ENCODE measurements at regions not wholly inside any gene's neighbourhood (a gene's known extent, or its start where the extent isn't known, plus 50 kb on each side); places are given as distances from the start of the nearest gene placed in this dataset.
A peak's percentile ranks its signal among the peaks of the same experiment; 100 is the strongest.
"Not testable (repeated sequence)": the region's sequence is repeated elsewhere in the genome, so short reads cannot be mapped to it uniquely, and the experiment has no call there.

DNA sequence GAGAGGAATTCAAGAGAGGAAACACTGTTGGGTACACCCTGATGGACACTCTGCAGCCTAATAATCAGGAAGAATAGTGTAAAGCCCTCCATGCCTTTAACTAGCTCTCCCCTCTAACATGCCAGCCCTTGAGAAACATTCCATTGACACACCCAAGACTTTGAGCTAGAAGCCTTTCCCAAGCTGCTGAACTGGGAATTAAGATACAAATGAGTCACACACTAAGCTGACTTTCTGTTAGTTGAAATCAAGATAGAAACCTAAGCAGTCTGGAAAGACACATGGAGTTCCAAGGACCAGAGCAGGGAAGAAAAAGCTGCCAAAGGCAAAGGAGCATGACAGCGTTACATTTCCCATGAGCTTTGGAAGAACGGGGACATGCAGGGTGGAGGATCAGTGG, 380.8 kb downstream of the NPHP4 start:
- Histone ChIP-seq H3K4me2 (ENCODE audit: low read depth, low read length, poor library complexity, severe bottlenecking) (no peak overlapping the region), H3K4me3 (ENCODE audit: low read length) (no peak overlapping the region), H3K27me3 (ENCODE audit: low read length) (no peaks in the 10 kb centered on the region), H4K20me1 (ENCODE audit: insufficient read depth, low read depth, low read length) (no peaks in the 10 kb centered on the region), H3K79me2 (ENCODE audit: low read length) (no peaks in the 10 kb centered on the region), H3K4me1 (ENCODE audit: low read length) (no peaks in the 10 kb centered on the region), H3K9me3 (ENCODE audit: low read length) (no peaks in the 10 kb centered on the region), H3K9ac (ENCODE audit: low read length) (no peak overlapping the region), H3K36me3 (ENCODE audit: insufficient read depth, low read length) (no peaks in the 10 kb centered on the region), H3K9me2 (replicated peaks; ENCODE audit: insufficient read depth, low read length) (no peaks in the 10 kb centered on the region), H3K27ac (ENCODE audit: low read length) (no peak overlapping the region), H2AFZ (ENCODE audit: low read length) (no peak overlapping the region)
- no peak for DNase-seq

DNA sequence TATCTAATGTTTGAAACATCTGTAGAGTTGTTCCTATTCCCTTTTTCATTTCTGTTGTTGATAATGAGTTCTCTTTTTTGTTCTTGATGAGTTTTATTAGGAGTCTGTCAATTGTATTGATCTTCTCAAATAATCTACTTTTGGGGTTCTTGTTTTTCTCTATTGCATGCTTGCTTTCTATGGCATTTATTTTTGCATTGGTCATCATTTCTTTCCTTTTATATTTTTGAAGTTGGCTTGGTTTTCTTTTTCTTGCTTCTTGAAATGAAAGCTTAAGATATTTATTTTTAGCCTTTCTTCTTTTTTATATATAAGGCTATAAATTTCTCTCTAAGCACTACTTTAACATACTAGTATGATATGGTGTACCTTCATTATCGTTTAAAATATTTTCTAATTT, 381.8 kb downstream of the NPHP4 start:
- no peaks in the 10 kb centered on the region for H3K36me3 ChIP-seq (ENCODE audit: insufficient read depth, low read length)
- no peaks in the 10 kb centered on the region for H3K79me2 ChIP-seq (ENCODE audit: low read length)
- H3K4me1 ChIP-seq (ENCODE audit: low read length) = no peaks in the 10 kb centered on the region
- H4K20me1 ChIP-seq (ENCODE audit: insufficient read depth, low read depth, low read length) = no peaks in the 10 kb centered on the region
- no peak overlapping the region for H3K4me3 ChIP-seq (ENCODE audit: low read length)
- H3K9ac ChIP-seq (ENCODE audit: low read length) = no peak overlapping the region
- no peak overlapping the region for H2AFZ ChIP-seq (ENCODE audit: low read length)
- H3K27ac ChIP-seq (ENCODE audit: low read length) = no peak overlapping the region
- DNase-seq = no peak
- no peak overlapping the region for H3K4me2 ChIP-seq (ENCODE audit: low read depth, low read length, poor library complexity, severe bottlenecking)
- no peaks in the 10 kb centered on the region for H3K9me3 ChIP-seq (ENCODE audit: low read length)
- no peaks in the 10 kb centered on the region for H3K9me2 ChIP-seq (replicated peaks; ENCODE audit: insufficient read depth, low read length)
- H3K27me3 ChIP-seq (ENCODE audit: low read length) = no peaks in the 10 kb centered on the region

DNA sequence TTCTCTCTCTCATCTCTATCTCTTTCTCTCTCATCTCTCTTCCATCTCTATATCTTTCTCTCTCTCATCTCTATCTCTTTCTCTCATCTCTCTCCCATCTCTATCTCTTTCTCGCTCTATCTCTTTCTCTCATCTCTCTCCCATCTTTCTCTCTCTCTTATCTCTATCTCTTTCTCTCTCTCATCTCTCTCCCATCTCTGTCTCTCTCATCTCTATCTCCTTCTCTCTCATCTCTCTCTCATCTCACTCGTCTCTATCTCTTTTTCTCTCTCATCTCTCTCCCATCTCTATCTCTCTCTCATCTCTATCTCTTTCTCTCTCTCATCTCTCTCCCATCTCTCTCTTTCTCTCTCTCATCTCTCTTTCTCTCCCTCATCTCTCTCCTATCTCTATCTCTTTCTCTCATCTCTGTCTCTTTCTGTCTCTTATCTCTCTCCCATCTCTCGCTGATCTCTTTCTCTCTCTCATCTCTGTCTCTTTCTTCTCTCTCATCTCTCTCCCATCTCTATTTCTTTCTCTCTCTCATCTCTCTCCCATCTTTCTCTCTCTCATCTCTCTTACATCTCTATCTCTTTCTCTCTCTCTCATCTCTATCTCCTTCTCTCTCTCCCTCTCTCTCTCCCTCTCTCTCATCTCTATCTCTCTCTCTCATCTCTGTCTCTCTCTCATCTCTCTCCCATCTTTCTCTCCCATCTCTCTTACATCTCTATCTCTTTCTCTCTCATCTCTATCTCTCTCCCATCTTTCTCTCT, 388.7 kb downstream of the NPHP4 start:
- Histone ChIP-seq H3K4me2 (ENCODE audit: low read depth, low read length, poor library complexity, severe bottlenecking) (no peak overlapping the region), H3K4me1 (ENCODE audit: low read length) (no peaks in the 10 kb centered on the region), H3K9me2 (replicated peaks; ENCODE audit: insufficient read depth, low read length) (no peaks in the 10 kb centered on the region), H4K20me1 (ENCODE audit: insufficient read depth, low read depth, low read length) (no peaks in the 10 kb centered on the region), H3K27ac (ENCODE audit: low read length) (no peak overlapping the region), H3K27me3 (ENCODE audit: low read length) (no peaks in the 10 kb centered on the region), H2AFZ (ENCODE audit: low read length) (no peak overlapping the region), H3K79me2 (ENCODE audit: low read length) (no peaks in the 10 kb centered on the region), H3K4me3 (ENCODE audit: low read length) (no peak overlapping the region), H3K9me3 (ENCODE audit: low read length) (no peaks in the 10 kb centered on the region), H3K9ac (ENCODE audit: low read length) (no peak overlapping the region), H3K36me3 (ENCODE audit: insufficient read depth, low read length) (no peaks in the 10 kb centered on the region)
- no peak for DNase-seq

DNA sequence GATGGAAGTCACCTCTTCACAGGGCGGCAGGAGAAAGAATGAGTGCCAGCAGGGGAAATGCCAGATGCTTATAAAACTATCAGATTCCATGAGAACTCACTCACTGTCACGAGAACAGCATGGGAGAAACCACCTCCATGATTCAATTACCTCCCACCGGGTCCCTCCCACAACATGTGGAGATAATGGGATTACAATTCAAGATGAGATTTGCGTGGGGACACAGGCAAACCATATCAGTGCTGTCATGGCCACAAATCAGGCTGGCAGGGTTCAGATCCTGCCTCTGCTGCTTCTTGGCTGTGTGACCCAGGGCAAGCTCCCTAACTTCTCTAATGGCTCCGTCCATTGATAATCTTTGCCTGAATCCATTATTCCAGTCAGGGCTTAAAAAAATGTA, 389.5 kb downstream of the NPHP4 start:
- H3K4me2 ChIP-seq (ENCODE audit: low read depth, low read length, poor library complexity, severe bottlenecking); H3K9ac ChIP-seq (ENCODE audit: low read length); H4K20me1 ChIP-seq (ENCODE audit: insufficient read depth, low read depth, low read length); H3K4me1 ChIP-seq (ENCODE audit: low read length); H3K36me3 ChIP-seq (ENCODE audit: insufficient read depth, low read length); H3K4me3 ChIP-seq (ENCODE audit: low read length); H2AFZ ChIP-seq (ENCODE audit: low read length); H3K79me2 ChIP-seq (ENCODE audit: low read length); H3K9me2 ChIP-seq (replicated peaks; ENCODE audit: insufficient read depth, low read length); H3K9me3 ChIP-seq (ENCODE audit: low read length); DNase-seq; H3K27me3 ChIP-seq (ENCODE audit: low read length); H3K27ac ChIP-seq (ENCODE audit: low read length): not testable (repeated sequence)

DNA sequence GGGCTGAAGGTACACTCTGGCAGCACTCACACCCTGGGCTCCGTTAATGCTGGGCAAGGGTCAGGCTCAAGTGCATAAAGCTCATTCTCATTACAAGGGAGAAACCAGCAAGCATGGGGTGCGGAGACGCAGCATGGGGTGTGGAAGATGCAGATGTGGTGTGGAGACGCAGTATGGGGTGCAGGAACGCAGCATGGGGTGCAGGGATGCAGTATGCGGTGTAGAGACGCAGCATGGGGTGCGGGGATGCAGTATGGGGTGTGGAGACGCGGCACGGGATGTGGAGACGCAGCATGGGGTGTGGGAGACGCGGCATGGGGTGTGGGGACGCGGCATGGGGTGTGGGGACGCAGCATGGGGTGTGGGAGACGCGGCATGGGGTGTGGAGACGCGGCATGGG, 390.7 kb downstream of the NPHP4 start:
- no peaks in the 10 kb centered on the region for H3K9me2 ChIP-seq (replicated peaks; ENCODE audit: insufficient read depth, low read length)
- no peaks in the 10 kb centered on the region for H4K20me1 ChIP-seq (ENCODE audit: insufficient read depth, low read depth, low read length)
- no peaks in the 10 kb centered on the region for H3K27me3 ChIP-seq (ENCODE audit: low read length)
- no peaks in the 10 kb centered on the region for H3K4me1 ChIP-seq (ENCODE audit: low read length)
- H3K36me3 ChIP-seq (ENCODE audit: insufficient read depth, low read length) = no peaks in the 10 kb centered on the region
- H3K27ac ChIP-seq (ENCODE audit: low read length) = no peak overlapping the region
- H3K79me2 ChIP-seq (ENCODE audit: low read length) = no peaks in the 10 kb centered on the region
- H2AFZ ChIP-seq (ENCODE audit: low read length) = no peak overlapping the region
- no peak for DNase-seq
- H3K4me2 ChIP-seq (ENCODE audit: low read depth, low read length, poor library complexity, severe bottlenecking) = no peak overlapping the region
- H3K9ac ChIP-seq (ENCODE audit: low read length) = no peak overlapping the region
- no peaks in the 10 kb centered on the region for H3K9me3 ChIP-seq (ENCODE audit: low read length)
- H3K4me3 ChIP-seq (ENCODE audit: low read length) = no peak overlapping the region

DNA sequence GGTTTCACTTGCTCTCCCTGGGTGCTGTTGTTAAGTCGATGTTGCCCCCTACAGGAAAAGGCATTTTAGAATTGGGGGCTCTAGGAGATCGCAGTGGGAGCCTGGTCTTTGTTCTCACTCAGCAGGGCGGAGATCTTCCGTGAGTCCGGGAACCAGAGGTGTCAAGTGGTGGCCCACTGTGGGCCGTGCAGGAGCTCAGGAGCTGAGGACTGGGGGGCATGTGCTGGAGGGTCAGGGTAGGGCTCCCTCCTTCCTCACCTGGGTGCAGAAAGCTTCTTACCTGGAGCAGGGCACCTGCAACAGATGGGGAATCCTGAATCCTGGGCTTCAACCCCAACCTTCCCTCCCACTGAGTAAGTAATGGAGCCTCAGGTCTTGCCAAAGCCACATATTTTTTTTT, 392.7 kb downstream of the NPHP4 start:
- Histone ChIP-seq H3K9me3 (ENCODE audit: low read length) (no peaks in the 10 kb centered on the region), H3K27me3 (ENCODE audit: low read length) (no peaks in the 10 kb centered on the region), H3K9ac (ENCODE audit: low read length) (no peak overlapping the region), H3K79me2 (ENCODE audit: low read length) (no peaks in the 10 kb centered on the region), H3K36me3 (ENCODE audit: insufficient read depth, low read length) (no peaks in the 10 kb centered on the region), H3K4me1 (ENCODE audit: low read length) (no peaks in the 10 kb centered on the region), H3K4me2 (ENCODE audit: low read depth, low read length, poor library complexity, severe bottlenecking) (no peak overlapping the region), H2AFZ (ENCODE audit: low read length) (no peak overlapping the region), H3K9me2 (replicated peaks; ENCODE audit: insufficient read depth, low read length) (no peaks in the 10 kb centered on the region), H3K27ac (ENCODE audit: low read length) (no peak overlapping the region), H3K4me3 (ENCODE audit: low read length) (no peak overlapping the region), H4K20me1 (ENCODE audit: insufficient read depth, low read depth, low read length) (no peaks in the 10 kb centered on the region)
- DNase-seq = no peak

DNA sequence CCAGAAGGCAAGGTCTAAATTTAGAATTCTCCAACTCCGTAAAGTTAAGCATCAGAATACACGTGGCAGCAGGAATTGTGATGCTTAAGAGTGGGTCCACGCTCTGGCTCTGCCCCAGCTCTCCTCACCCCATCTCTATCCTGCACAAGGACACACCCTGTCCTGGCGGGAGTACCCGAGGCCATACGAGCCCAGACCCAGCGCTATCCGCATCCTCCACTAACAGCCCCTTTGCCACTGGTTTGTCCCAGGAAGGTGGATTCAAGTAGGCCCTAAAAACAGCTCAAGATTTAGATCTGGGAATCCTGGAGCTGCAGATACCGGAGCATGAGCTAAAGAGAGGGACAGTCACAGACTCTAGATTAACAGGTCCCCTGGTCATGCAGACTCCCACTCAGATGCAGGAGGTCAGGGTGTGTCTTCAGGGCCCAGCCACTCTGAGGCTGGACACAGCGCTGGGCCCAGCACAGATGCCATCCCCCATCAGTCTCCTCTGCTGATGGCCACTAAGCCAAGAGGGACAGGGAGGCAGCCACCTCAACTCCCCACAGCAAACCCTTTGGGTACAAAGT, 393.3 kb downstream of the NPHP4 start:
- Histone ChIP-seq H3K4me3 (ENCODE audit: low read length) (no peak overlapping the region), H3K9ac (ENCODE audit: low read length) (no peak overlapping the region), H3K27me3 (ENCODE audit: low read length) (no peaks in the 10 kb centered on the region), H3K4me2 (ENCODE audit: low read depth, low read length, poor library complexity, severe bottlenecking) (no peak overlapping the region), H3K9me2 (replicated peaks; ENCODE audit: insufficient read depth, low read length) (no peaks in the 10 kb centered on the region), H2AFZ (ENCODE audit: low read length) (no peak overlapping the region), H3K4me1 (ENCODE audit: low read length) (no peaks in the 10 kb centered on the region), H3K79me2 (ENCODE audit: low read length) (no peaks in the 10 kb centered on the region), H3K9me3 (ENCODE audit: low read length) (no peaks in the 10 kb centered on the region), H4K20me1 (ENCODE audit: insufficient read depth, low read depth, low read length) (no peaks in the 10 kb centered on the region), H3K36me3 (ENCODE audit: insufficient read depth, low read length) (no peaks in the 10 kb centered on the region), H3K27ac (ENCODE audit: low read length) (no peak overlapping the region)
- DNase-seq = no peak

DNA sequence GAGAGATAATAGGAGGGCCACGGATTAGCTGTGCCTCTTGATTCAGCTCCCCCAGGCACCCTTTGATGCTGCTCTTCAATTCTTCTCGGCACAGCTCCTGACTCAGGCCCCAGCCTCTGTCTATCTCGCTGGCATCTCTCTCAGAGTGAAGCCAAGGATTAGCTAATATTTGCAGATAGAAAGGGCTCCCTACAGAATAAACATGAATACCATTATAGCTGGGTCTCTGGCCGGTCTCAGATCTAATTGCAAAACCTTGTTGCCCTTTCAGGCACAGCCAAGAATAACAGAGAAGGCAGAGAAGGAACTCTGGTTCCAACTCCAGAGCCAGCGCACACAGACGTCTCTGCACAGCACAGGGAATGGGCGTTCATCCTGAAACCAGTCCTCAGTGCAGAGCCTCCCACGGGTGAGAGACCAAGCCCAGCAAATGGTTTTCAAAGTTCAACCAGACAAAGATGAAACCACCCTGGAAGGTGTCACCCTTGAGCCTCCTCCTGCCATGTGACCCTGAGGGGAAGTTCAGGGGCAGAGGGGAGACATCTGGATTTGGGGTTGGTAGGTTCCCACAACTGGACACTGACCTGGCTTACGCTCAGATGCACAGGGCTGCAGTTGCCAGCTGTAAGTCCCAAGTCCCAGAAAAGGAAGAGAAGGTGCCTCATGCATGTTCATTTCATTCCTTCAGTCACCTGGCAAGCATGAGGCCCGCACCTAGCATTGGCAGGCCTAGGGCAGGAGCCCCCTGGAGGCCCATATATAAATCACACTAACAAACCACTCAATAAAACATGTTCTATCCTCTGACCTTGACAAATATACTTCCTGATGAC, 394.0 kb downstream of the NPHP4 start:
- no peaks in the 10 kb centered on the region for H3K9me3 ChIP-seq (ENCODE audit: low read length)
- no peaks in the 10 kb centered on the region for H3K79me2 ChIP-seq (ENCODE audit: low read length)
- H3K4me3 ChIP-seq (ENCODE audit: low read length) = no peak overlapping the region
- no peaks in the 10 kb centered on the region for H3K4me1 ChIP-seq (ENCODE audit: low read length)
- no peaks in the 10 kb centered on the region for H3K27me3 ChIP-seq (ENCODE audit: low read length)
- H3K36me3 ChIP-seq (ENCODE audit: insufficient read depth, low read length) = no peaks in the 10 kb centered on the region
- no peak overlapping the region for H3K27ac ChIP-seq (ENCODE audit: low read length)
- peak; percentile 59 for DNase-seq
- H2AFZ ChIP-seq (ENCODE audit: low read length) = no peak overlapping the region
- no peak overlapping the region for H3K4me2 ChIP-seq (ENCODE audit: low read depth, low read length, poor library complexity, severe bottlenecking)
- H3K9me2 ChIP-seq (replicated peaks; ENCODE audit: insufficient read depth, low read length) = no peaks in the 10 kb centered on the region
- no peak overlapping the region for H3K9ac ChIP-seq (ENCODE audit: low read length)
- H4K20me1 ChIP-seq (ENCODE audit: insufficient read depth, low read depth, low read length) = no peaks in the 10 kb centered on the region

Measured in Karpas-422 (cell line).